Tibial nerve (tissue), 4 donors: ENCODE measurements at regions not wholly inside any gene's neighbourhood (a gene's known extent, or its start where the extent isn't known, plus 50 kb on each side); places are given as distances from the start of the nearest gene placed in this dataset.
"Not testable (repeated sequence)": the region's sequence is repeated elsewhere in the genome, so short reads cannot be mapped to it uniquely, and the experiment has no call there.

Experiments used
- DNase-seq, 2 donors: peaks; one replicate each; pipeline ENCODE4 v3.0.0-alpha.2; 2019; ENCODE audit warnings: low spot score in 2 of 2
- H3K27ac ChIP-seq, 4 donors: fragments of 200-600 bp; sonication (generic) in 3 of 4; one replicate each; pipeline ENCODE4 v1.5.1; 2017 to 2019; ENCODE audit warnings: mild to moderate bottlenecking in 1 of 4
- H3K27me3 ChIP-seq, 2 donors: fragments of 200-600 bp; sonication (generic) in 1 of 2; one replicate each; pipeline versions ENCODE4 v1.5.1 to v1.6.0; 2017 to 2019
- H3K36me3 ChIP-seq, 3 donors: fragments of 200-600 bp; sonication (generic); one replicate each; pipeline ENCODE4 v1.5.1; 2018 to 2019
- H3K4me1 ChIP-seq, 4 donors: fragments of 200-600 bp; sonication (generic) in 3 of 4; one replicate each; pipeline ENCODE4 v1.5.1; 2017 to 2019
- H3K4me3 ChIP-seq, 4 donors: fragments of 200-600 bp; sonication (generic) in 3 of 4; one replicate each; pipeline ENCODE4 v1.5.1; 2017 to 2019; ENCODE audit warnings: mild to moderate bottlenecking in 1 of 4, moderate library complexity in 1 of 4
- H3K9me3 ChIP-seq, 4 donors: fragments of 200-600 bp; sonication (generic) in 3 of 4; one replicate each; pipeline ENCODE4 v1.5.1; 2017 to 2019
- CTCF ChIP-seq, 5 experiments: fragments of 200-600 bp in 3 of 5; fragments of 450-650 bp in 2 of 5; sonication (generic) in 3 of 5; IDR thresholded peaks; one replicate each; pipeline ENCODE4 v1.5.1; 2016 to 2019; ENCODE audit warnings: antibody characterized with exemption in 5 of 5, mild to moderate bottlenecking in 3 of 5, moderate library complexity in 2 of 5
- EP300 ChIP-seq, 2 donors: sonication (generic); formaldehyde crosslinking; IDR thresholded peaks; one replicate each; pipeline ENCODE4 v1.6.1; 2017; ENCODE audit warnings: antibody characterized with exemption in 2 of 2, mild to moderate bottlenecking in 1 of 2
- POLR2A ChIP-seq, 2 donors: fragments of 450-650 bp; IDR thresholded peaks; one replicate each; pipeline ENCODE4 v1.6.1; 2017; ENCODE audit warnings: antibody characterized with exemption in 2 of 2, mild to moderate bottlenecking in 2 of 2, moderate library complexity in 2 of 2
- WGBS, 2 donors: methylation state at CpG; one replicate each; pipeline ENCODE4 v1.1.5; 2018; 5-methylcytosine and 5-hydroxymethylcytosine counted together

- Histone ChIP-seq H3K27ac (no peak overlapping the region), H3K9me3 (peaks cover 0 to 9% (median 0%) of the 10 kb centered on the region in 4 donors), H3K4me3 (no peak overlapping the region), H3K27me3 (no peaks in the 10 kb centered on the region), H3K4me1 (no peaks in the 10 kb centered on the region), H3K36me3 (no peaks in the 10 kb centered on the region)
- no peak for TF ChIP-seq CTCF (IDR thresholded peaks at IDR 0.05)
- no peak for TF ChIP-seq POLR2A (IDR thresholded peaks at IDR 0.05)
- no peak for DNase-seq
- 70 to 76% methylated on average over 4 of the region's 4 CpGs for WGBS, 2 donors
Measured at GRCh38 chr2:82964341-82964740, 1494.7 kb downstream of the SUCLG1 start.

- H3K9me3 ChIP-seq: peaks cover 0 to 3% (median 0%) of the 10 kb centered on the region in 4 donors
- H3K27ac ChIP-seq: no peak overlapping the region
- no peak for DNase-seq
- no peaks in the 10 kb centered on the region for H3K36me3 ChIP-seq
- H3K4me1 ChIP-seq: no peaks in the 10 kb centered on the region
- WGBS, 2 donors: 86 to 91% methylated on average over 5 of the region's 5 CpGs
- no peaks in the 10 kb centered on the region for H3K27me3 ChIP-seq
- H3K4me3 ChIP-seq: no peak overlapping the region
- TF ChIP-seq POLR2A (IDR thresholded peaks at IDR 0.05): no peak
- TF ChIP-seq CTCF (IDR thresholded peaks at IDR 0.05): no peak
- TF ChIP-seq EP300 (IDR thresholded peaks at IDR 0.05): no peak
Measured at GRCh38 chr2:82959727-82960126, 1499.4 kb downstream of the SUCLG1 start.

- TF ChIP-seq CTCF (IDR thresholded peaks at IDR 0.05): no peak
- TF ChIP-seq POLR2A (IDR thresholded peaks at IDR 0.05): no peak
- no peak for TF ChIP-seq EP300 (IDR thresholded peaks at IDR 0.05)
- Histone ChIP-seq H3K4me3 (no peak overlapping the region), H3K36me3 (no peaks in the 10 kb centered on the region), H3K4me1 (no peaks in the 10 kb centered on the region), H3K27me3 (no peaks in the 10 kb centered on the region), H3K9me3 (no peaks in the 10 kb centered on the region), H3K27ac (no peak overlapping the region)
- DNase-seq: no peak
- 67 to 77% methylated on average over 1 of the region's 1 CpG for WGBS, 2 donors
Measured at GRCh38 chr2:82954868-82955267, 1504.2 kb downstream of the SUCLG1 start.

GRCh38 chr2:82939211-82939610, 1519.9 kb downstream of the SUCLG1 start:
- WGBS, 2 donors: 94 to 96% methylated on average over 1 of the region's 1 CpG
- TF ChIP-seq POLR2A (IDR thresholded peaks at IDR 0.05) (no peak), CTCF (IDR thresholded peaks at IDR 0.05) (no peak), EP300 (IDR thresholded peaks at IDR 0.05) (no peak)
- no peaks in the 10 kb centered on the region for H3K36me3 ChIP-seq
- H3K9me3 ChIP-seq: no peaks in the 10 kb centered on the region
- H3K27ac ChIP-seq: no peak overlapping the region
- no peak for DNase-seq
- H3K4me1 ChIP-seq: no peaks in the 10 kb centered on the region
- no peak overlapping the region for H3K4me3 ChIP-seq
- no peaks in the 10 kb centered on the region for H3K27me3 ChIP-seq

- WGBS, 2 donors: 99 to 100% methylated on average over 2 to 23 of the region's 40 CpGs
- DNase-seq, H3K4me3 ChIP-seq: not testable (repeated sequence)
Measured at GRCh38 chr2:82938321-82938845, 1520.7 kb downstream of the SUCLG1 start.

GRCh38 chr2:82913566-82913965, 1545.5 kb downstream of the SUCLG1 start:
- 91 to 93% methylated on average over 2 of the region's 2 CpGs for WGBS, 2 donors
- Histone ChIP-seq H3K36me3 (no peaks in the 10 kb centered on the region), H3K27ac (no peak overlapping the region), H3K4me1 (no peaks in the 10 kb centered on the region), H3K9me3 (peaks cover 0 to 11% (median 0%) of the 10 kb centered on the region in 4 donors), H3K4me3 (no peak overlapping the region), H3K27me3 (no peaks in the 10 kb centered on the region)
- TF ChIP-seq CTCF (IDR thresholded peaks at IDR 0.05) (no peak), EP300 (IDR thresholded peaks at IDR 0.05) (no peak), POLR2A (IDR thresholded peaks at IDR 0.05) (no peak)
- DNase-seq: no peak

More at GRCh38 chr2:82938321-82938845, 1520.7 kb downstream of the SUCLG1 start:
- H3K27me3 ChIP-seq, H3K27ac ChIP-seq, H3K36me3 ChIP-seq, H3K4me1 ChIP-seq, H3K9me3 ChIP-seq: not testable (repeated sequence)
